Hepatocyte (in vitro differentiated cells): ENCODE measurements at regions not wholly inside any gene's neighbourhood (a gene's known extent, or its start where the extent isn't known, plus 50 kb on each side); places are given as distances from the start of the nearest gene placed in this dataset.

Experiments
- CTCF ChIP-seq: fragments of 200-600 bp; sonication (generic); IDR thresholded peaks from 2 replicates; pipeline ENCODE4 v1.5.1; 2016; ENCODE audit warnings: antibody characterized with exemption, mild to moderate bottlenecking; ENCODE audit not compliant: poor library complexity
- EZH2 ChIP-seq: fragments of 200-600 bp; sonication (generic); IDR thresholded peaks from 2 replicates; pipeline ENCODE4 v1.6.1; 2016; ENCODE audit warnings: antibody characterized with exemption, mild to moderate bottlenecking, borderline replicate concordance
- EZH2phosphoT487 ChIP-seq: fragments of 200-600 bp; sonication (generic); IDR thresholded peaks from one replicate; pipeline ENCODE4 v1.6.1; 2018; ENCODE audit warnings: antibody characterized with exemption, mild to moderate bottlenecking, low read depth, moderate library complexity; ENCODE audit not compliant: unreplicated experiment, severe bottlenecking

GRCh38 chr7:68422281-68422680 lies 1176.0 kb upstream of the AUTS2 start:
- no peak for TF ChIP-seq CTCF
- TF ChIP-seq EZH2: no peak
- no peak for TF ChIP-seq EZH2phosphoT487
